ENCODE measurements at regions not wholly inside any gene's neighbourhood (a gene's known extent, or its start where the extent isn't known, plus 50 kb on each side); places are given as distances from the start of the nearest gene placed in this dataset.
"Not testable (repeated sequence)": the region's sequence is repeated elsewhere in the genome, so short reads cannot be mapped to it uniquely, and the experiment has no call there.

DNA sequence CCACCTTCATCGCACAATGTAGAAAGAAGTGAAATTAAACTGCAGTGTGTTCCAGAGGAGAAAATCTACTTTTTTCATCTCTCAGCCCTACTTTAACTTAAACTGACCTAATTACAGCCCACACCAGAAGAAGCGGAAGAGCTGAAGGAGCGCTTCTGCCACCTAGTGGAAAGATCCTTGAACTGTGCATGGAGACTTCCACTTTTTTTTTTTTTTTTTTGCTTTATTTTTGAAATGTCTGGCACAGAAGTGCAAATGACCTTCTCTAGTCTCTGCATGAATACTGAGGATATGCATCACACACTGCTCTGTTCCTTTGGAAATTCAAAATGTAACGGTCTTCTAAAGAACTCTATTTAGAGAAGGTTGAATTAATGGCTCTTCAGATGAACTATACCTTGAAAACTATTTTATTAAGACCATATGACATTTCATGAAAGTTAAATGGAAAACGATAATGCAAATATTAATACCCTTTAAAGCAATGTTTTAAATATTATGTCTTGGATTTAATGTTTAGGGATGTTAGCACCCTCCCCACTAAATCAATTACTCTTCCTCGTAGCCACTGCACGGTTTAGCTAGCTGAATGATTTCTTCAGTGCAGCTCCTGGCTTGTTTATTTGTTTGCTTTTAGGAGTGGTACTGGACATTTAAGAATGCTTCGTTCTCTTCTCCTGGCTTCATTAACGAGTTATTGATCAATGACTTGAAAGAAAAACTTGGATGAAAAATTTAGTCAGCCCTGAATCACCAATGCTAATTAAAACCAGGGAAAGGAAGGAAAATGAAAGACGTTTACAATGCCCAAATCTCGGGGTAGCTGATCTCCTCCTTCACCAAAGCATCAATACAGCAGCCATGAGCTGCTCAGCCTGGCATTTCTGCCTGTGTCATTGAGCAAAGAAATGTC is 569.6 kb upstream of the GJE1 start:
- DNase-seq (ENCODE audit: low spot score): peak; percentile 31

DNA sequence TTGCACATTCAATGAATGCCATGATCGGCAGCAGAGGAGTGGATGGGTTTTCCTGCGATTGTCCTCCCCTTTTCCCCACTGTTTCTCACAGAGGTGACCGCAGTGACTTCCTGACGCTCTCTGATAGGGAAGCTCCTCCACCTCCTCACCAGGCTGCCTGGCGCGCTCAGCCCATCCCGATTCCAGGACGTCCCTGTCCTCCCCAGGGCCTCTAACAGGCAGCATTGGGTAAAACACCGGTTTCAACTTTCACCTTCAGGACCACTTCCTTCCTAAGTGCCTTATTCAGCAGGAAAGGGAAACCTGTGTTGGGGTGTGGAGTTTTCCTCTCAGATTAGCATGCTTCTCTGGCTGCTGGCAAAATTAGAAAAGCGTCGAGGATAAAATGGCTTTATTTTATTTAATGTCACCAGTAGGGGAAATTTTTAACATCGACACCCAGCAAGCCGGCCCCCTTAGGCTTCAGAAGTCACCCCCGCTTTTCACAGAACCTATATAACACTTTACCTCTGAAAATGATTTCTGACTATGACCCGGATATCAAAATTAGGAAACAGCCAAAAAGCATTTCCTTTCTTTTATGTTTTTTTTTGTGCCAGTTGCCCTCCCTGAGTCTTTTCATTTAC is 570.4 kb upstream of the GJE1 start:
- no peak for DNase-seq (ENCODE audit: low spot score)

DNA sequence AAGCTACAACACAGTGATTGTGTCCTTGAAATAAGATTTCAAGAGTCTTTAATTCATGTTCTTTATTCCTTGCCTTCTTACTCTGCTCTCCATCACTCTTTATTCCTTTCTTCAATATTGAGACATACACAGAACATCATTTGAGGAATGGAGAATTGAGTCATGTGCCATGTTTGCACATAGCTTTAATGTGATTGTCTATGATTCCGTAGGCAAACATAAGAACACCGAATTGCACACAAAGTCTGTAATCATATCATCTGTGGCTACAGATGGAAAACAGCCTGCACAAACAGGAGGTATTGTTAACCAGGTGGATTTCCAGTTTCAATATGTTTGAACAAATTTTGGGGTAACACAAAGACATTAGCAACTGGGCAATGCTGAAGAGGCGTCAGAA is 571.6 kb upstream of the GJE1 start:
- DNase-seq (ENCODE audit: low spot score): no peak

DNA sequence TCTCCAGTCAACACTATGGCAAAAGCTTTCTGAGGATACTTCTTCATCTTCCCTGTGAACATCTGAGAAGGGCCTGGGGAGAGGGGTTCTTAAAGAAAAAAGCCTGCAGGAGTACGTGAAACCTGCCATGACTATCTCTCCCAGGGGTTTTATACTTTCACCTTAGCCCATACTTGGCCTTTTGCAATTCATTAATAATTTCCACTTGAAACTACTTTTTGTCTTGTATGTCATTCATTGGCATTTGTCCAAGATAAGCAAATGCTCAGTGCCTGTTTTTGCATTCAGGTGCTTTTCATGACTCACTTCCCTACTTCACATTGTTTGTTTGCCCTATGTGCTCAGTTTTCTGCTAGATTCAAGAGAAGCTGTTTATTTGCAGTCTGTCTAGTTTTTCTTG is 580.3 kb upstream of the GJE1 start:
- no peak for DNase-seq (ENCODE audit: low spot score)

DNA sequence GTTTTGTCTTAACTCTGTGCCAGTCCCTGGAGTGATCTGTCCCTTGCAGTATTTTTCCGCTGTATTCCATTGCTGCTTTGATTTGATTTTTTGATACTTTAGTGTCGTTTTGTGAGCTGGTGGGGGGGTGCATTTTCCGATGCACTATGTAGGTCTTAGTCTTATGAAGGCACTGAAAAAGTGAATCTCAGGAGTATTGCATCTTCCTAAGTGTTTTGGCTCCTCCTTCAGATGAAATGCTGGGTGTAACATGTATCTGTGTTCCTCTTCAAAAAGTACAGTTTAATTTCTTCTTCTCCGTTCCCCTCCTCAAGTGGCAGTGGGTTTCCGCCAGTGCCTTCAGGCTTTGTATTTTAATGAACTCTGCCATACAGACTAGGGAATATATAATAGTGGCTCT is 580.7 kb upstream of the GJE1 start:
- DNase-seq (ENCODE audit: low spot score): no peak

DNA sequence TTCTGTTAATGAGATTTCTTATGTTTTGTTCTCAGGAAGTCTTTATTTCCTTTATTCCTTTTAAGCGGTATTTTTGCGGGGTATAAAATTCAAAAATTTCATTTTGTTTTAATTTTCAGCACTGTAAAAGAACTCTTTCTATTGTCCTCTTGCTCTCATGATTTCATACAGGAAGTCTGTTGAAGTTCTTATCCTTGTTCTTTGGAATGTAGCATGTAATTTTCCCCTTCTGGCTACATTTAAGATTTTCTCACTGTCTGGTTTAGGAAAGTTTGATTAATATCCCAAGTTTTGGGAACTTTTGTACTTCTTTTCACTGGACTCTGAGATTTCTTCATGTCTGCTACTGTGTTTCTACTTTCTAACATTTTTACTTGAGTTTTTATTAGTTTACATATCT is 581.4 kb upstream of the GJE1 start:
- no peak for DNase-seq (ENCODE audit: low spot score)

DNA sequence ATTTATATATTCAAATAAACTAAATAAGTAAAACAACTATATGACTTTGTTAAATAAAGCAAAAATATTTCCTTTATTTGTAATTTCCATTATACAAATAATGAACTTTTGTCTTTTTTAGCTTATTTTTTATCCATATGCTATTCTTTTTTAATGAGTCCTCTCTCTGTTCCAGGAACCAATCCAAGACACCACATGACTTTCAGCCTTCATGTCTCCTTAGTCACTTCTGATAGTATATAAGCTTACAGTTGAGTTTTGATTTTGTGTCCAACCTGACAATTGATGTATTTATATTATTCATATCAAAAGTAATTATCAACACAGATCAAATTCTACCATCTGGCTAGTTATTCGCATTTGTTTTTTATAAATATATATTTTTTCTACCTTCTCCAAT is 582.3 kb upstream of the GJE1 start:
- DNase-seq (ENCODE audit: low spot score): no peak

DNA sequence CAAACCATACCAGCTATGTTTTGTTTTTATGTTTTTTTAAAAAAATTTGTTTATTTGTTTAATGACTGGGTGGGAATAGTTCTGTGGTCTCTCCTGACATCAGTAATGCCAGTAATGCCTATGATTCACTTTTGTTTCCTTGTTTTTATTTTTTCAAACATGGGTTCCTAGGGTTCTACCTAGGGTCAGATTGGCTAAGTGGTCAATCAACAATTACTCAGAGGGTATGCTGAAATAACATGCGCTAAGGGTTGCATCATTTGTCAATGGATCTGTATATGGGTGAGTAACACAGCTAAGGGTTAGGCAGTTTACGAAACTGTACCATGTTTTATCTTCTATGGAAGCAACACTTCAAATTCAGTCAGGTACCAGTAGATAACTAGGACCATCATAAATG is 583.8 kb upstream of the GJE1 start:
- no peak for DNase-seq (ENCODE audit: low spot score)

DNA sequence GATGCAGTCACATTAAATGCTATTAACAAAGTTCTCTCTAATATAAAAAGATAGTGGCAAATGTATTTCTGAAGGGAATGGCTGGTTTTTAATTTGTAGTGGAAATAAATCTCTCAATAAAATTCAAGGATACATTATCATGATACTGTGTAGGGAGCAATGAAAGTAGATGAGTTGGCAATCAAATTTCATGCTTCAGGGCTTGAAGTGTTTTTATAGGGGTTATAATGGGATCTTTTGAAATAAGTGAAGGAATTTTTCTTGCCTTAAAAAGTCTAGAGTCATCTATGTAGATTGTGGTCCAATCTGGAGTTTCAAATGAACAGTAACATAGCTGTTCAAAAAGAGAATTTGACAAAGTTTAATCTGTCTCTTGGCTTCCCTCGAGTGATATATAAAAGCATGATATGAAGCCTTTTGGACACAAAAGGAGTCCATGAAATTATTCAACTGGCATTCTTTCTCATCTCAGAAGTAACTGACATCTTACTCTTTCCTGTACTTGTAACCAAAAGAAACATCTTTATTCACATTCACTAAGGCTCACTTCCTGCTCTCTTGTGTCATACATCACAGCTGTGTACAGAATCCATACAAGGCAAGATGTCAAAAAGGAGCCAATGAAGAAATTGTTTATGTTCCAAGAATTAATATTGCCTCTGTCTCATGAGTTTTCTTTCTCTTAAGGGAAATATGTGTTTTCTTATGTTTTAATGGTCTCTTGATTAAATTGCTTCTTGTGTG is 591.0 kb upstream of the GJE1 start:
- no peak for DNase-seq (ENCODE audit: low spot score)

DNA sequence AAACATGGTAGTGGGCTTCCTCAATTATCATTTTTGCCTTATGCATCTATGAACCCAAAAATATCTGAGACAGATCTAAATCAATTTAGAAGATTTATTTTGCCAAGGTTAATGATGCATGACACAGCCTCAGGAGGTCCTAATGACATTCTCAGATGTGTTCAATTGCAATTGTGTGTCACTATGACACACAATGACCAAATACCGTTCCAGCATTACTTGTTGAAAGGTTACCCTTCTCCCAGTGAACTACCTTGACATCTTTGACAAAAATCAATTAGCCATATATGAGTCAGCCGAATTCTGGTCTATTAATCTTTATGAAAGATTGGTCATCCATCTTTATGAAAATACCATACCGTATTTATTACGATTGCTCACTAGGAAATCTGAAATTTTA is 592.5 kb upstream of the GJE1 start:
- no peak for DNase-seq (ENCODE audit: low spot score)

DNA sequence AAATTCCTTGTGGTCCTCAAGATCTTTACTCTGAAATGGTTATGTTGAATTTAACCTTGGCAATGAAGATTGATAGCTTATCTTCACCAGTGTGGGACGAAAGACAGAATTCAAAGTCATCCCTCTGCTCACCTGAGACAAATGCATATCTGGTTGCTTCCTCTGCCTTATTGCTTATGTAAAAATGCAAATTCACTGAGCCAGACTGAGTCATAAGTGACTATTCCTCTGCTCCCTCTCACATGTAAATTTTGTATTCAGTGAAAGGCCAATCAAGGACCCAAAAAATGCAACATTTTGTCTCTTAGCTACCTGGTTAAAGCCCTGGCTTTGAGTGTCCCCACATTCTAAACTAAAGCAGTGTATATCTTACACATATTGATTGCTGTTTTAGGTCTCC is 593.1 kb upstream of the GJE1 start:
- no peak for DNase-seq (ENCODE audit: low spot score)

DNA sequence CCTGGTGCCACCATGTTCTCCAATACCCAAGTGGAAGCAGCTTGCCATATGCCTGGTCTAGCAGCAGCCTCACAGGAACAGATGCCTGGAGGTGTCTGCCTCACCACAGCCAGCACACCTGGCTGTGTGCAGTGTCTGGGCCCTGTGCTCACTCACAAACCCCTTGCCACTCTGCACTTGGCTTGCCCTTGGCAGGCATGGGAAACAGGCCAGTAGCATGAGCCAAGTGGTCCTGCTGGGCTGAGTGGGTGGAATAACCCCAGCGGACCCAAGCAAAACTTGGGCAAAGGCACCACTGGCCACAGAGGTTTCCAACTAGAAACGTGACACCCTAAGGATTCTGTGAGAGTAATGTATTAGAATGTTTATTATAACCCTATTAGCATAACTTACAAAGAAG is 600.5 kb upstream of the GJE1 start:
- no peak for DNase-seq (ENCODE audit: low spot score)

DNA sequence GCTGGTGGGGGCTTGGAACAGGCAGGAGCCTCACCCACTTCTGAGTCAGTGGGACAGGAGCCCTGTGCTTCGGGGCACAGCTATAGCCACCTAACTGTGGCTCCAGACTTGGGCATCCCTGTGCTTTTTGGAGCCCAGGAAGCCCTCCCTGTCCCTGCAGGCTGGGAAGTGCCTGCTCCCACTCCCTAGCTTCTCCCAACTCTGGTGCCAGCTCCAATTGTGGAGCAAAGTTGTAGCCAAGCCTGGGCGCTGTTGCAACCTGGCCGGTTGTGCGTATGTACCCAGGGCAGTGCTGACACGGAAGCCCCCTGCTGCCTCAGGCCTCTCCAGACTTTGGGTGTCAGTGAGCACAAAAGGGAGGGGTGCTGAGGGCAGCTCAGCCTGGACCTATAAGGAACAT is 601.7 kb upstream of the GJE1 start:
- DNase-seq (ENCODE audit: low spot score): no peak

DNA sequence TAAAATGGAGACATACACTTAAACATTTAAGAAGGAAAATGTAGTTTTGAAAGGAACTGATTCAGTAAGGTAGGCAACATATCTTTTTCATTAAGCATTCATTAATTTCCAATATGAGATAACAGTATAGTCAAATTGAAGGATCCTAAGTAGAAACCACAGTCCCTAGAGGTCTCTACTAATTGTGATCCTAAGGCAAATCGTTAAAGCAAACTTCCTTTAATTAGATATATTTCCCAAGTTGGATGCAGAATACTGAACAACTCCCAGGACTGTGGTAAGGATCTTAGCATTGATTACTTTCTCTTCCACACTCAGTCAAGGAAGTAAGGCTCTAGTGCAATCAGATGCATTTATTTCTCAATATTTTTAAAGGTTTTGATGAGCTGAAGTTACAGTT is 604.1 kb upstream of the GJE1 start:
- no peak for DNase-seq (ENCODE audit: low spot score)

DNA sequence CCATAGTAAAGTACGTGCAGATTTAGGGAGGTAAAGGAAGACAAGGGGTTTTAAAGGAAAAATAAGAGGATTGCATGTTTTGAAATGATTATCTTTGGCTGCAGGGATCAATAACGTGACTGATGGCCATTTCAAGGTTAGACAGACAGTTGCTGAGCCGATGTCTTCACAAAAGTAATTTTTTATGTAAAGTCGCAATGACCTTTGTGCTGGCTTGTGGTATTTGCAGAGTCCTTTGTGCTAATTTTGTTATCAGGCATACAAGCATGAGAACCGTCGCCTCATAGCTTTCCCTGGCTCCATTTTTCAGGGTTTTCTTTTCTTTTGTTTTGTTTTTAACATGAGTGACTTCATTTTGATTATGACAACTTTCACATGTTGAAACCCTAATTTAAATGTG is 605.7 kb upstream of the GJE1 start:
- DNase-seq (ENCODE audit: low spot score): no peak

DNA sequence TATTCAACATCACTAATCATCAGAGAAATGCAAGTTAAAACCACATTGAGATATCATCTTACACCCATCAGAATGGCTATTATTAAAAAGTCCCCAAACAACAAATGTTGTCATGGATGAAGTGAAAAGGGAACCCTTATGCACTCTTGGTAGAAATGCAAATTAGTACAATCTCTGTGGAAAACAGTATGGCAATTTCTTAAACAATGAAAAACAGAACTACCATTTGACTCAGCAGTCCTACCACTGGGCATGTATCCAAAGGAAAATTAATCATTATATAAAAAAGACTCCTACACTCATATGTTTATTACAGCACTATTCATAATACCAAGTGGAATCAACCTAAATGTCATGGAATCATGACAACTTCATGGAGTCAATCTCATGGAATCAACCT is 611.3 kb upstream of the GJE1 start:
- no peak for DNase-seq (ENCODE audit: low spot score)

DNA sequence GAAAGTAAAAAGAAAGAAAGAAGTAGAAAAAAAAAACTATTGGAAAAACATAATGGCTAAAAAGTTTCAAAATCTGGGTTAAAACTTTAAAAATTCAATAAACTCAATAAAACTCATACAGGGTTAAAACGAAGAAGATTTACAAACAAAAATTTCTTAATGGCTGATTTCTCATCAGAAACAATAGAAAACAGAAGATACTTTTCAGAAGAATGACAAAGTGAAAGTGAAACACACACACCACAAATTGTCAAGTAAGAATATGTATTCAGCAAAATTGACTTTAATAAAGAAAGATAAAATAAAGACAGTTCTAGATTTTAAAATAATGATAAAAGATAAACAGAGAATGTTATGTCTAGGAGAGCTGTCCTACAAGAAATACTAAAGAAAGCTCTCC is 618.9 kb upstream of the GJE1 start:
- DNase-seq (ENCODE audit: low spot score): no peak

DNA sequence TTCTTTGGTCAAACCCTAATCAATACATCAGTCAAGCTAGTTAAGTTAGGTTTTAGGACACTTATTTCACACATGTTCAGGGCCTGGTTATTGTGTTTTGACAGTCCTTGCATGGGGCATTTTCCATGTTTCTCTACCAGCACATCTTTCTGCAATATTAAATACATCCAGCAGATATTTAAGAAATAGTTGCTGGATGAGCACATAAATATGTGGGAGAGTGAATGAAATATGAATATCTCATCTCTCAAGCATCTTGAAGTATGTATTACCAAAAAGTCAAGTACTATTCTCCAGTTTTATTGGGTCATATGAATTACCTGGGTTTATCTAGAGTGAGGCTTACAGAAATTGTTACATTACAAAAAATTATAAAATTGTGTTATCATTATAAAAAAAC is 621.9 kb upstream of the GJE1 start:
- no peak for DNase-seq (ENCODE audit: low spot score)

DNA sequence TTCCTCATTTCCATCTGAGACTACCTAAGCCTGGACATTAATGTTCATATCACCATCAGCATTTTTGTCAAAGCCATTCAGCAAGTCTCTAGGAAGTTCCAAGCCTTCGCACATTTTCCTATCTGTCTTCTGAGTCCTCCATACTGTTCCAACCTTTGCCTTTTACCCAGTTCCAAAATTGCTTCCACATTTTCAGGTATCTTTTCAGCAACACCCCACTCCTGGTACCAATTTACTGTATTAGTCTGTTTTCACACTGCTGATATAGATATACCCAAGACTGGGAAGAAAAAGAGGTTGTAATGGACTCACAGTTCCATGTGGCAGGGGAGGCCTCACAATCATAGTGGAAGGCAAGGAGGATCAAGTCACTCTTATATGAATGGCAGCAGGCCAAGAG is 626.7 kb upstream of the GJE1 start:
- not testable (repeated sequence) for DNase-seq (ENCODE audit: low spot score)

DNA sequence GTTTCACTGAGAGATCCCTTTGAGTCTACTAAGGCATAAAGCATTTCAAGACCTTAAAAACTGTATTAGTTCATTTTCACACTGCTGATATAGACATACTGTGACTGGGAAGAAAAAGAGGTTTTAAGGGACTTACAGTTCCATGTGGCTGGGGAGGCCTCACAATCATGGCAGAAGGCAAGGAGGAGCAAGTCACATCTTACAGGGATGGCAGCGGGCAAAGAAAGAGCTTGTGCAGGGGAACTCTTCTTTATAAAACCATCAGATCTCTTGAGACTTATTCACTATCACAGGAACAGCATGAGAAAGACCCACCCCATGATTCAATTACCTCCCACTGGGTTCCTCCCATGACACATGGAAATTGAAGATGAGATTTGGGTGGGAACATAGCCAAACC is 628.4 kb upstream of the GJE1 start:
- DNase-seq (ENCODE audit: low spot score): not testable (repeated sequence)

DNA sequence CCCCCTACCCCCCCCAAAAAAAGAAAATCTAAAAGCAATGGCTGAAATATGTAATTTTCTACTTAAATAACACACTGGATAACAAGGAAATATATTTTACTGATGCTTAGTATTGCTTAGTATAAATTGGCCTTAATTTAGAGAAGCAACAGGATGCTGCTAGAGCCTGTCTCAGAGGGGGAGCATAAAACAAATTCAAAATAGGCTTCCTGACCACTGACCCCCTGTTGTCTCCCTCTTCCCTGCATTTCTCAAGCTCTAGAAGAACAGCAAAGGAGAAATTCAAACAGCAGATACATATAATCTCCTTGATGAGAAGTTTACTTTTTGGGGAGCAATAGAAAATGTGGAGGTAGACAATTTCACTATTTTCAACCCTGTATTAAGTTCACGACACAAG is 631.1 kb upstream of the GJE1 start:
- DNase-seq (ENCODE audit: low spot score): no peak

DNA sequence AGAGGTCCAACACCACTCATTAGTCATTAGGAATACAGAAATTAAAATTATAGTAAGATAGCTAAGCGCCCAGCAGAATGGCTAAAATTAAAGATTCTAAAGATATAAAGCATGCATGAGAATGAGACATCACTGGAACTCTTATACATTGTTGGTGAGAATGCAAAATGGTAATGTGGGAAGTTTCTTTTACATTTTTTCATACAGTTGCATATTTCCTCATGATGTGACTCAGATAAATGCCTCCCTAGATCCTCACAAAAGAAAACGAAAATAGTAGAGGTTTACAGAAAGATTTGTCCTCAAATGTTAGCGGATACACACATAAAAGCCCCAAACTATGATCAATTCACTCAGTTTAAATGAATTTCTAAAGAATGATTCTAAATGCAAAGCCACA is 633.7 kb upstream of the GJE1 start:
- DNase-seq (ENCODE audit: low spot score): no peak

All from hematopoietic multipotent progenitor cell treated with erythropoietin and hydrocortisone succinate and interleukin-3 and kit ligand, for 17 days (in vitro differentiated cells).